GM12864 (cell line): ENCODE measurements at regions not wholly inside any gene's neighbourhood (a gene's known extent, or its start where the extent isn't known, plus 50 kb on each side); places are given as distances from the start of the nearest gene placed in this dataset.

ENCODE experiments used
- DNase-seq: peaks from one replicate; pipeline ENCODE4 v3.0.0-alpha.2; 2011; ENCODE audit warnings: low read depth
- H3K4me3 ChIP-seq: 2 replicates; pipeline ENCODE4 v1.5.1; 2011; ENCODE audit warnings: mild to moderate bottlenecking, low read depth, low read length, control low read depth
- CTCF ChIP-seq: IDR thresholded peaks from 2 replicates; pipeline ENCODE4 v1.5.1; 2011; ENCODE audit warnings: low read depth, mild to moderate bottlenecking, moderate library complexity, low read length, control low read depth, inconsistent platforms; ENCODE audit errors: missing control alignments

GRCh38 chr12:108410689-108411088 is 71.6 kb upstream of the CMKLR1 start:
- no peak for TF ChIP-seq CTCF
- no peak overlapping the region for H3K4me3 ChIP-seq

GRCh38 chr12:108409481-108409880 is 70.4 kb upstream of the CMKLR1 start:
- H3K4me3 ChIP-seq: no peak overlapping the region
- TF ChIP-seq CTCF: no peak
- DNase-seq: no peak

More at GRCh38 chr12:108410689-108411088, 71.6 kb upstream of the CMKLR1 start:
- no peak for DNase-seq

- no peak for DNase-seq
- H3K4me3 ChIP-seq: no peak overlapping the region
- TF ChIP-seq CTCF: no peak
Observed at GRCh38 chr12:108403952-108404351, 64.8 kb upstream of the CMKLR1 start.

- no peak overlapping the region for H3K4me3 ChIP-seq
- DNase-seq: no peak
- TF ChIP-seq CTCF: no peak
Observed at GRCh38 chr12:108401964-108402363, 62.9 kb upstream of the CMKLR1 start.

GRCh38 chr12:108400900-108401480 is 61.9 kb upstream of the CMKLR1 start:
- TF ChIP-seq CTCF: no peak
- no peak overlapping the region for H3K4me3 ChIP-seq
- no peak for DNase-seq

- no peak overlapping the region for H3K4me3 ChIP-seq
- no peak for TF ChIP-seq CTCF
- DNase-seq: no peak
Observed at GRCh38 chr12:108400481-108400880, 61.4 kb upstream of the CMKLR1 start.

- TF ChIP-seq CTCF: no peak
- DNase-seq: no peak
- no peak overlapping the region for H3K4me3 ChIP-seq
Observed at GRCh38 chr12:108400056-108400455, 60.9 kb upstream of the CMKLR1 start.
